Cardiac muscle cell (in vitro differentiated cells and primary cell): ENCODE measurements at regions not wholly inside any gene's neighbourhood (a gene's known extent, or its start where the extent isn't known, plus 50 kb on each side); places are given as distances from the start of the nearest gene placed in this dataset.
A peak's percentile ranks its signal among the peaks of the same experiment; 100 is the strongest.

Source experiments
- DNase-seq, 2 donors: peaks; one replicate each; pipeline versions ENCODE4 v3.0.0 to v3.0.0-alpha.2; 2010 to 2017; ENCODE audit warnings: low read depth in 1 of 2, low spot score in 1 of 2
- H3K27ac ChIP-seq: fragments of 200-600 bp; sonication (generic); 2 replicates; pipeline ENCODE4 v1.5.1; 2016
- H3K27me3 ChIP-seq: fragments of 200-600 bp; sonication (generic); 2 replicates; pipeline ENCODE4 v1.6.0; 2016; ENCODE audit warnings: control low read depth
- H3K36me3 ChIP-seq: fragments of 200-600 bp; sonication (generic); 2 replicates; pipeline ENCODE4 v1.5.1; 2016; ENCODE audit warnings: control low read depth
- H3K4me1 ChIP-seq: fragments of 200-600 bp; sonication (generic); 2 replicates; pipeline ENCODE4 v1.8.1; 2017; ENCODE audit warnings: low read depth, mild to moderate bottlenecking, mixed run types
- H3K4me3 ChIP-seq: fragments of 200-600 bp; sonication (generic); 2 replicates; pipeline ENCODE4 v1.5.1; 2016; ENCODE audit warnings: mild to moderate bottlenecking
- H3K9me3 ChIP-seq: fragments of 200-600 bp; sonication (generic); 2 replicates; pipeline ENCODE4 v1.5.1; 2017; ENCODE audit warnings: low read depth, mild to moderate bottlenecking, control low read depth
- TF ChIP-seq, protein P1 (sequence below): IDR thresholded peaks from 2 replicates; pipeline ENCODE4 v1.5.1; 2012; ENCODE audit warnings: low read depth, mild to moderate bottlenecking, low read length

GRCh38 chr21:14797543-14797942 is 251.4 kb upstream of the SAMSN1 start:
- H3K4me1 ChIP-seq = no peaks in the 10 kb centered on the region
- TF ChIP-seq, protein P1, sequence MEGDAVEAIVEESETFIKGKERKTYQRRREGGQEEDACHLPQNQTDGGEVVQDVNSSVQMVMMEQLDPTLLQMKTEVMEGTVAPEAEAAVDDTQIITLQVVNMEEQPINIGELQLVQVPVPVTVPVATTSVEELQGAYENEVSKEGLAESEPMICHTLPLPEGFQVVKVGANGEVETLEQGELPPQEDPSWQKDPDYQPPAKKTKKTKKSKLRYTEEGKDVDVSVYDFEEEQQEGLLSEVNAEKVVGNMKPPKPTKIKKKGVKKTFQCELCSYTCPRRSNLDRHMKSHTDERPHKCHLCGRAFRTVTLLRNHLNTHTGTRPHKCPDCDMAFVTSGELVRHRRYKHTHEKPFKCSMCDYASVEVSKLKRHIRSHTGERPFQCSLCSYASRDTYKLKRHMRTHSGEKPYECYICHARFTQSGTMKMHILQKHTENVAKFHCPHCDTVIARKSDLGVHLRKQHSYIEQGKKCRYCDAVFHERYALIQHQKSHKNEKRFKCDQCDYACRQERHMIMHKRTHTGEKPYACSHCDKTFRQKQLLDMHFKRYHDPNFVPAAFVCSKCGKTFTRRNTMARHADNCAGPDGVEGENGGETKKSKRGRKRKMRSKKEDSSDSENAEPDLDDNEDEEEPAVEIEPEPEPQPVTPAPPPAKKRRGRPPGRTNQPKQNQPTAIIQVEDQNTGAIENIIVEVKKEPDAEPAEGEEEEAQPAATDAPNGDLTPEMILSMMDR = no peak
- H3K36me3 ChIP-seq = no peaks in the 10 kb centered on the region
- H3K4me3 ChIP-seq = no peak overlapping the region
- H3K9me3 ChIP-seq = no peaks in the 10 kb centered on the region
- H3K27ac ChIP-seq = no peak overlapping the region
- DNase-seq = no peak
- H3K27me3 ChIP-seq = no peaks in the 10 kb centered on the region

DNA sequence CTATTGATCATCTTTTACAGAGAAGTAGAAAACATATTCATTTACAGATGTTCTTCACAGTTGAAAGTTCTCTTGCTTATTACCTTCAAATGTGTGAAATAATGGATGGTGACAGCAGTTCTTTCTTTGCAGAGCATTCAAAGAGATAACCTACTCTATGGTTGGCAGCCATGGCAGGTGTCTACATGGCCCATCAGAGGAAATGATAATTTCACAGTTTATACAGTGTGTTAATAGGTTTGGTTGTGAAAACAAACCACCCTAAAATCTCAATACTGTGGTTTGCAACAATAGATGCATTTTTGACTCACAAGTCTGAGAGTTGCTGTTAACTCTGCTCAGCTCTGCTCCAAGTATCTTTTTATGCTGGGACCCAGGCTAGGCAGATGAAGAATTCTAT is 241.2 kb upstream of the SAMSN1 start:
- Histone ChIP-seq H3K4me3 (no peak overlapping the region), H3K27me3 (no peaks in the 10 kb centered on the region), H3K9me3 (no peaks in the 10 kb centered on the region), H3K27ac (no peak overlapping the region), H3K36me3 (no peaks in the 10 kb centered on the region), H3K4me1 (no peaks in the 10 kb centered on the region)
- TF ChIP-seq, protein P1 = no peak
- no peak for DNase-seq

- TF ChIP-seq, protein P1 = no peak
Measured at GRCh38 chr21:14785679-14786078, 239.6 kb upstream of the SAMSN1 start.

GRCh38 chr21:14773777-14774345 is 227.7 kb upstream of the SAMSN1 start:
- DNase-seq = peak; percentile 46 to 77

More at GRCh38 chr21:14785679-14786078, 239.6 kb upstream of the SAMSN1 start:
- Histone ChIP-seq H3K36me3 (no peaks in the 10 kb centered on the region), H3K4me1 (no peaks in the 10 kb centered on the region), H3K9me3 (no peaks in the 10 kb centered on the region), H3K27ac (no peak overlapping the region), H3K4me3 (no peak overlapping the region), H3K27me3 (no peaks in the 10 kb centered on the region)
- DNase-seq = no peak

DNA sequence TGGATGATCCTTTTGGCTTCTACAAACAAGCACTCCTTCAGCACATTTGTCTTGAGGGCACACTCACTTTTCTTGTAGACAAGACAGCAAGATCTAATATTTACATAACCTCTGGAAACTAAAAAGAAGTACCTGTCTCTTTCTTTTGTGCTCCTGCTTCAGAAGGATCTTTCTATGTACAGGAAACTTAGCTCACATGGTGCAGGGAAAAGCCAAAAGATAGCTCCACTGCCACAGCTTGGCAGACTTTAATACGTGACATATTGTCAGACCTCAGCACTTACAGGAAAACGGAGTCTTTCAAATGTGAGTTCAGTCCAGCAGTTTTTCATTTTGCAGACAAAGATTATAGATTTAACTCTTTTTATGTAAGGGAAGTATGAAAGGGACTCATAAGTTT is 225.5 kb upstream of the SAMSN1 start:
- Histone ChIP-seq H3K9me3 (no peaks in the 10 kb centered on the region), H3K27ac (no peak overlapping the region), H3K27me3 (no peaks in the 10 kb centered on the region), H3K4me3 (no peak overlapping the region), H3K36me3 (no peaks in the 10 kb centered on the region), H3K4me1 (no peaks in the 10 kb centered on the region)
- TF ChIP-seq, protein P1 = no peak
- no peak for DNase-seq

More at GRCh38 chr21:14773777-14774345, 227.7 kb upstream of the SAMSN1 start:
- Histone ChIP-seq H3K4me1 (no peaks in the 10 kb centered on the region), H3K27ac (no peak overlapping the region), H3K4me3 (no peak overlapping the region), H3K9me3 (no peaks in the 10 kb centered on the region), H3K36me3 (no peaks in the 10 kb centered on the region), H3K27me3 (no peaks in the 10 kb centered on the region)
- TF ChIP-seq, protein P1 = peak; percentile 55
